SU-DHL-6 (cell line): ENCODE measurements at regions not wholly inside any gene's neighbourhood (a gene's known extent, or its start where the extent isn't known, plus 50 kb on each side); places are given as distances from the start of the nearest gene placed in this dataset.

Experiments used
- H2AFZ ChIP-seq: fragments of 200-600 bp; sonication (generic); 2 replicates; pipeline ENCODE4 v1.6.1; 2014; ENCODE audit warnings: low read depth, mild to moderate bottlenecking, moderate library complexity, mixed read lengths, antibody characterized with exemption, low read length; ENCODE audit not compliant: severe bottlenecking
- H3F3A ChIP-seq: fragments of 200-600 bp; shearing (Covaris generic); 2 replicates; pipeline ENCODE4 v1.6.0; 2016; ENCODE audit warnings: antibody characterized with exemption, mild to moderate bottlenecking; ENCODE audit not compliant: insufficient read depth
- H3K27ac ChIP-seq: fragments of 200-600 bp; sonication (generic); 2 replicates; pipeline ENCODE4 v1.5.1; 2016; ENCODE audit warnings: low read depth, mild to moderate bottlenecking, low read length, moderate library complexity, mixed read lengths
- H3K27me3 ChIP-seq: fragments of 200-600 bp; sonication (generic), shearing (Covaris generic); 2 replicates; pipeline ENCODE4 v1.6.0; 2014; ENCODE audit warnings: mild to moderate bottlenecking, low read length
- H3K36me3 ChIP-seq: fragments of 200-600 bp; sonication (generic); 2 replicates; pipeline ENCODE4 v1.6.1; 2014; ENCODE audit warnings: mild to moderate bottlenecking, low read length, mixed read lengths
- H3K4me2 ChIP-seq: fragments of 300-600, 200-600 bp; shearing (Covaris generic), sonication (generic); 2 replicates; pipeline ENCODE4 v1.6.0; 2014; ENCODE audit warnings: low read length, low read depth, mild to moderate bottlenecking; ENCODE audit not compliant: poor library complexity, severe bottlenecking
- H3K4me3 ChIP-seq: fragments of 200-600 bp; sonication (generic); 2 replicates; pipeline ENCODE4 v1.5.1; 2014; ENCODE audit warnings: antibody characterized with exemption, low read length, mild to moderate bottlenecking, mixed read lengths; ENCODE audit not compliant: insufficient read depth, poor library complexity, severe bottlenecking
- H3K79me2 ChIP-seq: fragments of 200-600 bp; sonication (generic); 2 replicates; pipeline ENCODE4 v1.6.1; 2014; ENCODE audit warnings: mild to moderate bottlenecking, low read length, moderate library complexity; ENCODE audit not compliant: insufficient read depth
- H3K9ac ChIP-seq: fragments of 200-600 bp; sonication (generic); 2 replicates; pipeline ENCODE4 v1.7.0; 2014; ENCODE audit warnings: mild to moderate bottlenecking, low read length
- H3K9me2 ChIP-seq: fragments of 200-600 bp; sonication (generic); replicated peaks from 2 replicates; pipeline ENCODE4 v1.6.1; 2014; ENCODE audit warnings: low read length; ENCODE audit not compliant: insufficient read depth
- H3K9me3 ChIP-seq: fragments of 200-600 bp; sonication (generic); 2 replicates; pipeline ENCODE4 v1.6.1; 2014; ENCODE audit warnings: low read length, mixed read lengths; ENCODE audit not compliant: insufficient read depth
- H4K20me1 ChIP-seq: fragments of 200-600 bp; sonication (generic); 2 replicates; pipeline ENCODE4 v1.6.1; 2014; ENCODE audit warnings: low read depth, mild to moderate bottlenecking, antibody characterized with exemption, low read length, moderate library complexity, mixed read lengths
- EZH2phosphoT487 ChIP-seq: fragments of 200-600 bp; sonication (generic), shearing (Covaris generic); conservative IDR thresholded peaks from 2 replicates; pipeline ENCODE4 v1.6.1; 2018; ENCODE audit warnings: mild to moderate bottlenecking, antibody characterized with exemption, low read length, moderate library complexity, mixed read lengths
- TF ChIP-seq, protein P1 (sequence below): fragments of 200-600 bp; sonication (generic); IDR thresholded peaks from one replicate; pipeline ENCODE4 v1.5.1; 2017; ENCODE audit warnings: antibody characterized with exemption, mild to moderate bottlenecking, low read length, moderate library complexity; ENCODE audit not compliant: insufficient read depth, poor library complexity, severe bottlenecking

DNA sequence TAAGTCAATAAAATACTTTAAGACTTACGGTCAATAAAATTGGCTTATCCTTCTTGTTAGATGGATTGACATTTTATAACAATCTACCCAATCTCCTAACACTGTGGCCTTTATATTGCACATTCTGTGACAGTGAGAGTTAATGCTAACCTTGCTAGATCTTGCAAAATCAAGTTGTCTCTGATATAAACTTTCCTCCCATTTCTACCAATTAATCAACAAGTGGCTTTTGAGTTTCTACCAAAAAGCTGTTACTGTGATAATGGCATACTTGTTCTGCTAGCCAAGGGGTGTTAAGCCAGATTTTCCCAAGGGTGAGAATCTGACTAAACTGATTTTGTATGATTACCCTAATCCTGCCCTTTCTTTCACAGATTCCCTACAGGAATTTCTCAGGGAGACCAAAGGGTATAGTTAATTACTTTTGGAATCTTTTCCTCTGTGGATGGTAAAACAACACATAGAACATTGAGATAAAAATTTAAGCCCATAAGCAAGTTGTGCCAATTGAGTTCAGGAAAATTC is 174.1 kb upstream of the SUCLG2 start:
- no peaks in the 10 kb centered on the region for H3K9me3 ChIP-seq
- no peaks in the 10 kb centered on the region for H3K36me3 ChIP-seq
- H3K79me2 ChIP-seq = no peaks in the 10 kb centered on the region
- no peak overlapping the region for H3K9ac ChIP-seq
- TF ChIP-seq EZH2phosphoT487 = no peak
- TF ChIP-seq, protein P1, sequence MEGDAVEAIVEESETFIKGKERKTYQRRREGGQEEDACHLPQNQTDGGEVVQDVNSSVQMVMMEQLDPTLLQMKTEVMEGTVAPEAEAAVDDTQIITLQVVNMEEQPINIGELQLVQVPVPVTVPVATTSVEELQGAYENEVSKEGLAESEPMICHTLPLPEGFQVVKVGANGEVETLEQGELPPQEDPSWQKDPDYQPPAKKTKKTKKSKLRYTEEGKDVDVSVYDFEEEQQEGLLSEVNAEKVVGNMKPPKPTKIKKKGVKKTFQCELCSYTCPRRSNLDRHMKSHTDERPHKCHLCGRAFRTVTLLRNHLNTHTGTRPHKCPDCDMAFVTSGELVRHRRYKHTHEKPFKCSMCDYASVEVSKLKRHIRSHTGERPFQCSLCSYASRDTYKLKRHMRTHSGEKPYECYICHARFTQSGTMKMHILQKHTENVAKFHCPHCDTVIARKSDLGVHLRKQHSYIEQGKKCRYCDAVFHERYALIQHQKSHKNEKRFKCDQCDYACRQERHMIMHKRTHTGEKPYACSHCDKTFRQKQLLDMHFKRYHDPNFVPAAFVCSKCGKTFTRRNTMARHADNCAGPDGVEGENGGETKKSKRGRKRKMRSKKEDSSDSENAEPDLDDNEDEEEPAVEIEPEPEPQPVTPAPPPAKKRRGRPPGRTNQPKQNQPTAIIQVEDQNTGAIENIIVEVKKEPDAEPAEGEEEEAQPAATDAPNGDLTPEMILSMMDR = no peak
- H3K9me2 ChIP-seq = no peaks in the 10 kb centered on the region
- no peaks in the 10 kb centered on the region for H3K27me3 ChIP-seq
- H4K20me1 ChIP-seq = no peaks in the 10 kb centered on the region
- H3K4me3 ChIP-seq = no peak overlapping the region
- H3F3A ChIP-seq = no peaks in the 10 kb centered on the region
- H3K27ac ChIP-seq = no peak overlapping the region
- no peak overlapping the region for H2AFZ ChIP-seq
- H3K4me2 ChIP-seq = no peak overlapping the region

DNA sequence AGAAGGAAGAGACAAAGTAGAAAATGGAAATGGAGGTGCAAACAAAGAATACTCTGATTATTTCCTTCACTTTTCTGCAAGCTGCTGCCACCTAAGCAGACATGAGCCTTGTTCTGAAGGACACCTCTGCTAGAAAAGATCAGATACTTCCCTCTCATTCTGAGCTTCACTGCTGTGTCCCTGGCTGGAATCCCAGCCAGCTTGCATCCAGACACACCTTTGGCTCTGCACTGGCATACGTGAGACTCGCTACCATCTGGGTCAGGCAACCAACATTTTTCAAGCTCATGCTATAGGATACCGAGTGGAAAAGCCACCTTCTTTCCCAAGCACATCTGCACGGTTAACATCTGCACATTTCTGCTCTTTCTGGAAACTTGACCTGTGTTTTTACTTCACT is 166.7 kb upstream of the SUCLG2 start:
- no peaks in the 10 kb centered on the region for H3K27me3 ChIP-seq
- H3K27ac ChIP-seq = no peak overlapping the region
- no peak overlapping the region for H3K9ac ChIP-seq
- TF ChIP-seq, protein P1 = no peak
- TF ChIP-seq EZH2phosphoT487 = no peak
- no peak overlapping the region for H3K4me2 ChIP-seq
- H3F3A ChIP-seq = no peaks in the 10 kb centered on the region
- H3K36me3 ChIP-seq = no peaks in the 10 kb centered on the region
- H3K9me3 ChIP-seq = no peaks in the 10 kb centered on the region
- no peaks in the 10 kb centered on the region for H3K79me2 ChIP-seq
- H3K9me2 ChIP-seq = no peaks in the 10 kb centered on the region
- no peak overlapping the region for H3K4me3 ChIP-seq
- H4K20me1 ChIP-seq = no peaks in the 10 kb centered on the region
- H2AFZ ChIP-seq = no peak overlapping the region

DNA sequence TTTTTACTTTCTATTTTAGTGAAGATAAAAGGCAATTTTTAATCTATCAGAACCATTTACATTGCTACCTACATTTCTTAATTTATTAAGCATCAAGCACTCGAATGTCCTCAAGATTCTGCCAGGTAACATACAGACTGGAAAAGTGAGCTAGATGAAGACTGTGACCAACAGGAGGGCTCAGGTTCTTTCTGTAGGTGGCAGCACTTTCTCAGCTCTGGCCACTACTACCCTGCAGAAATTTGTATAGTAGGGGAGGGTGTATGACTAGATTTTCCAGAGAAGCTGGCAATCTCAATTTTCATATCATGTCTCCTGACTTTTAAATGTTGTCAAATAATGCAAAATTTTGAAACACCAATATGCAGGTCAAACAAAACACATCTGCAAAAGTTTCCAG is 165.0 kb upstream of the SUCLG2 start:
- no peaks in the 10 kb centered on the region for H3K36me3 ChIP-seq
- H4K20me1 ChIP-seq = no peaks in the 10 kb centered on the region
- H3K4me2 ChIP-seq = no peak overlapping the region
- no peaks in the 10 kb centered on the region for H3K27me3 ChIP-seq
- no peak overlapping the region for H3K4me3 ChIP-seq
- H2AFZ ChIP-seq = no peak overlapping the region
- H3K9me2 ChIP-seq = no peaks in the 10 kb centered on the region
- H3F3A ChIP-seq = no peaks in the 10 kb centered on the region
- H3K9me3 ChIP-seq = no peaks in the 10 kb centered on the region
- no peak overlapping the region for H3K27ac ChIP-seq
- no peak overlapping the region for H3K9ac ChIP-seq
- TF ChIP-seq, protein P1 = peak; percentile 11
- no peak for TF ChIP-seq EZH2phosphoT487
- no peaks in the 10 kb centered on the region for H3K79me2 ChIP-seq
